NCI-H1105 treated with DMSO at 0.1 percent for 48 hours (cell line): ENCODE measurements at regions not wholly inside any gene's neighbourhood (a gene's known extent, or its start where the extent isn't known, plus 50 kb on each side); places are given as distances from the start of the nearest gene placed in this dataset.
"Not testable (repeated sequence)": the region's sequence is repeated elsewhere in the genome, so short reads cannot be mapped to it uniquely, and the experiment has no call there.

Source experiments
- DNase-seq: peaks from one replicate; lab custom pipeline; 2025; lab: John Stamatoyannopoulos, UW

GRCh38 chr10:6984971-6985370 lies 404.9 kb upstream of the PRKCQ start:
- no peak for DNase-seq

GRCh38 chr10:6984016-6984415 lies 403.9 kb upstream of the PRKCQ start:
- DNase-seq, result not testable (repeated sequence)

- DNase-seq, result no peak
Observed at GRCh38 chr10:6980353-6980752, 400.3 kb upstream of the PRKCQ start.

- no peak for DNase-seq
Observed at GRCh38 chr10:6979371-6979770, 399.3 kb upstream of the PRKCQ start.

GRCh38 chr10:6978187-6978627 lies 398.1 kb upstream of the PRKCQ start:
- DNase-seq, result no peak

GRCh38 chr10:6977398-6978186 lies 397.5 kb upstream of the PRKCQ start:
- no peak for DNase-seq

- no peak for DNase-seq
Observed at GRCh38 chr10:6973899-6974298, 393.8 kb upstream of the PRKCQ start.

- DNase-seq, result no peak
Observed at GRCh38 chr10:6972226-6972625, 392.1 kb upstream of the PRKCQ start.

GRCh38 chr10:6969659-6970058 lies 389.6 kb upstream of the PRKCQ start:
- no peak for DNase-seq

- no peak for DNase-seq
Observed at GRCh38 chr10:6964543-6964942, 384.5 kb upstream of the PRKCQ start.

GRCh38 chr10:6962576-6962975 lies 382.5 kb upstream of the PRKCQ start:
- DNase-seq, result no peak

- DNase-seq, result no peak
Observed at GRCh38 chr10:6958711-6959110, 378.6 kb upstream of the PRKCQ start.

GRCh38 chr10:6958254-6958653 lies 378.2 kb upstream of the PRKCQ start:
- DNase-seq, result no peak

- no peak for DNase-seq
Observed at GRCh38 chr10:6957851-6958250, 377.8 kb upstream of the PRKCQ start.

- no peak for DNase-seq
Observed at GRCh38 chr10:6956562-6956961, 376.5 kb upstream of the PRKCQ start.

GRCh38 chr10:6953271-6953801 lies 373.3 kb upstream of the PRKCQ start:
- no peak for DNase-seq

- no peak for DNase-seq
Observed at GRCh38 chr10:6951732-6952131, 371.7 kb upstream of the PRKCQ start.

GRCh38 chr10:6950133-6950532 lies 370.1 kb upstream of the PRKCQ start:
- no peak for DNase-seq

- DNase-seq, result no peak
Observed at GRCh38 chr10:6944436-6944835, 364.4 kb upstream of the PRKCQ start.

GRCh38 chr10:6938384-6938783 lies 358.3 kb upstream of the PRKCQ start:
- no peak for DNase-seq

- DNase-seq, result no peak
Observed at GRCh38 chr10:6936931-6937330, 356.9 kb upstream of the PRKCQ start.

GRCh38 chr10:6929148-6929830 lies 349.2 kb upstream of the PRKCQ start:
- DNase-seq, result no peak

GRCh38 chr10:6928586-6928985 lies 348.5 kb upstream of the PRKCQ start:
- no peak for DNase-seq
